ENCODE measurements at regions not wholly inside any gene's neighbourhood (a gene's known extent, or its start where the extent isn't known, plus 50 kb on each side); places are given as distances from the start of the nearest gene placed in this dataset.

DNA sequence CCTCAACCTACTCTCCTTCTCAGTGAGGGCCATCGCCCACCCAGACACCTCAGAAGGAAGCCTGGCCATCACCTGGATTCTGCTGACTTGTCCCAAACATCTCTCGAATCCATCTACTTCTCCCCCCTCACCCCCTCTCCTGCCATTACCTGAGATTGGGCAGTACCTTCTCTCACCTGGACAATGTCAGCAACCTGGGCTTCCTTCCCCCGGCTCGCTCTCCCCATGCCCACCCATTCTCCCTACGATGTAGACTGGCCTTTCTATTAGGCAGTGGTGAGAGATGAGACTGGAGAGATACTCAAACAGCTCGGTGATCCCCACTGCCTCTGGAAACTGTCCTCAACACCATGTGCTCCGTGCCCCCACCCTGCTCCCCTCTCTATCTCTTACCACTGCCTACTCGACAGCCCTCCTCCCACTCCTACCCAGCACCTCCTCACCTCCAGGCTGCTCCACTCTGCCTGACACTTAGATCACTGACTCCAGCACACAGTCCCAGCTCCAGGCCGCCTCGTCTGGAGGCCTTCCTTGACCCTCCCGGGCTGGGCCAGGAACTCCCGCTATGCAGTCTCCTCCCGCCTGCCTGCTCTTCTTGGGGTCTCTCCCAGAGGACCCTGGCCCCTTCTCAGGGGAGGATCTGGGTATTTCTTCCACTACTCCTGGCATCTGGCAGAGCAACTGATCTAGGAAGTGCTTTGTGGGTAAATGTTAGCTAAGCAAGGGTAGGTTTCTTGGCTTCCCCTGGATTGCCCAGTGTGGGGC lies 235.8 kb upstream of the NLRP1 start:
- DNase-seq (ENCODE audit: low spot score) = no peak

DNA sequence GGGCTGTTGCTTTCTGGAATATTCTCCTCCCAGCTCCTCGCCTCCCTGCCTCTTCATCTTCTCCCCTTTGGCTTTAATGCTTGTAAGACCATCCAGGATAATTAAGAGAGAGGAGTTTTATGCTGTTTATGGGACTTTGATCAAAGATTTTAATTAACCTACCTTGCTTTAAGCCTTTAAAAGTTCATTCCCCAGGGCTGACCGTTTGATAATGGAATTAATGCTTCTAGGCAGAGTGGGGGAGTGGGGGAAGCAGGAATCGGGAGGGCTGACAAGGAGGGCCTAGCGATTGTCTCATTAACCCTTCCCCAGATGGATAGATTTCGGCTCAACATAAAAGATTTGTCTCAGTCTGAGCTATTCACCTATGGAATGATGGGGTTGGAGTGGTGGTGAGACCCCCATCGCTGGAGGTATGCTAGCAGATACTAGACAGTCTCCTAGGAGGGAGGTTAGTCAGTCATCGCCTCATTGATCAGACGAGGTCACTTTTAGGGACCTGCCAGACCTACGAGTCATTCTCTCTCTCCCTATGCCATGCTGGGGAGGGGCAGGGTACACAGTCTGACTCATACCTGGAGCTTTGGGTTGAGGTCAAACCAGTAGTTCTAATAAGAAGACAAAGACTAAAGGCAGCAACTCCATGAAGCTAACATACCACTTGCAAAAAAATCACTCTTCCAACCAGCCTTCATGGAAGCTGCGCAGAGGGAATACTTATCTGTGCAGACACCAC lies 236.6 kb upstream of the NLRP1 start:
- DNase-seq (ENCODE audit: low spot score) = no peak

DNA sequence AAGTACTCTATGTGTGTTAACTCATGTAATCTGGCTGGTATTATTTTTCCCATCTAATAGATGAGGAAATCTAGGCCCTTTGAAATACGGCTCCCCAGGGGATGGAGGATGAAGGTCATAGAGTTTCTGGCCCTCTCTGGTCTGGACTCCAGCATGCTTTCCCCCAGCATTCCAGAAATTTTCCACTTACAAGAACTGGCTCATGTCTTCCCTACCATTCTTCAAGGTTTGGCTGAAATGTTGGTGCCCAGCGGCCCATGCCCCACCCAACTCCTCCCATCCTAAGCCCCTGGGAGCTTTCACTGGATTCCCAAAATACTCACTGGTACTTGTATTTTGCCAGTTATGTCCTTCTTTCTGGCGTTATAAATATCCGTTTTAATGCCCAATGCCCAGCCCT lies 237.5 kb upstream of the NLRP1 start:
- DNase-seq (ENCODE audit: low spot score) = no peak

DNA sequence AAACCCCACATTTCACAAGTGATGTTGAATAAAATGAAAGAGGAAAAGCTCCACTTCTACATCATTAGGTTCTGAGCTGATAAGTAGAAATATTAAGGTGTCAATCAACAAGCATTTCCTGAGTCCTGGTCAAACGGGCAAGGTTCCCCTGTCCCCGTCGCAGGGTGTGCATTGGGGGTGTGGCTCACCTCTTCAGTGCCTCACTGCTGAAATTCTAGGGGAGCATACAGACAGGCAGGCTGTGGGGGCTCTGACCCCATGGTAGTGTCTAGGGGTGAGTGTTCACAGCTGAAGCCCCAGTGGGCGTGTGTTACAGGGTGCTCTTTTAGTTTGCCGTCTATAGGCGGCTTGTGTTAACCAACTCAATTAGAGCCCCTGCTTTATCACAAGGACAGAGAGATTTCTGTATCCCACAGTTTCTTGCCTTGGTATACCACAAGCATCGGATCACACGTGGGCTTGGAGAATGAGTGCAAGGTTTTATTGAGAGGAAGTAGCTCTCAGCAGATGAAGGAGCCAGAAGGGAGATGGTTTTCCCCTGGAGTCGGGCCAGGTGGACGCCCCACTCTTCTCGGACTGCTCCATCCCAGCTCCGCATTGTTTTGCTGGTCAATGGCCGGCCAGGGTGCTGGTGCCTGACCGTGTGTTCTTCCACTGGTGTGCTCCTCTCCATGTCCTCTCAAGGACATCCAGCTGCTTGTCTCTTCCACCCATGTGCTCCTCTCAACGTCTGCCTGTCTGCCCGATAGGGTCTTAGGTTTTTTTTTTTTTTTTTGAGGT lies 238.2 kb upstream of the NLRP1 start:
- no peak for DNase-seq (ENCODE audit: low spot score)

DNA sequence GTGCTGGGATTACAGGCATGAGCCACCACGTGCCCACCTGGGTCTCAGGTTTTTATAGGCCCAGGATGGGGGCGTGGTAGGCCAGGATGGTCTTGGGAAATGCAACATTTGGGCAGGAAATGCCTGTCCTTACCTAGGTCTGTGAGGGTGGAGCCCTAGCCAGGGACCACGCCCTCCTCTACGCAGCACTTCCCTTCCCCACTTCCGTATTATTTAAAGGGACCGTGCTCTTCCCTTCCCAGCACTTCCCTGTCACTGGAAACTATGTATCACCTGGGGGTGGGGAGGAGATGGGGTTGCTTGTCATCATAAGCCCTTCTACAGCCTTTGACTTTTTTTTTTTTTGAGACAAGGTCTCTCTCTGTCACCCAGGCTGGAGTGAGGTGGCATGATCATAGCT lies 238.9 kb upstream of the NLRP1 start:
- DNase-seq (ENCODE audit: low spot score) = no peak

DNA sequence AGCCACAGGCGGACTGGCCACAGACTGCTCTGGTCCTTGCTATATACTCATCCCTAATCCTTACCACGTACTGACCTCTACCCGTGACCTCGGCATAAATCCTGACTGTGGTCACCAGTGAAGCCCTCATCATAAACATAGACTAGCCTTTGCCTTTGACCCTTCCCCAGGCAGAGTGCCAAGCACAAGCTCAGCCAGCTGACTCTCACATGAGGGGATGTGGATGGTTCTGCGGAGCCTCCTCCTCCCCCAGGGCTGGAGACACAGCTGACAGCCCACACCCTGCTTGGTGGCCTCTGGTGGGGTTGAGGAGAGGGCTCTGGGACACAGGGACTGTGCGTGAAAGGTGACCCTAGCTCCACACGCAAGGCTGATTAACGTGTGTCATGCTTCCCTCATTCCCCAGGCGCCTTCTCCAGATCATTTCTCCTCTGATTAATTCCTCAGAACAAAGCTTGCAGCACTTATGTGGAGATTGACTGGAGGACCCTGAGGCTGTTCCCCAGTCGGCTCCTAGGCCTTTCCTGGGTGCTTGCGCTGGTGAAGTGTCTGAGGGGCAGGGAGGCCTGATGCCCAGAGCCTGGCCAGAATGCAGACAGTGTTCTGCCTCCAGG lies 241.5 kb upstream of the NLRP1 start:
- DNase-seq (ENCODE audit: low spot score) = no peak

DNA sequence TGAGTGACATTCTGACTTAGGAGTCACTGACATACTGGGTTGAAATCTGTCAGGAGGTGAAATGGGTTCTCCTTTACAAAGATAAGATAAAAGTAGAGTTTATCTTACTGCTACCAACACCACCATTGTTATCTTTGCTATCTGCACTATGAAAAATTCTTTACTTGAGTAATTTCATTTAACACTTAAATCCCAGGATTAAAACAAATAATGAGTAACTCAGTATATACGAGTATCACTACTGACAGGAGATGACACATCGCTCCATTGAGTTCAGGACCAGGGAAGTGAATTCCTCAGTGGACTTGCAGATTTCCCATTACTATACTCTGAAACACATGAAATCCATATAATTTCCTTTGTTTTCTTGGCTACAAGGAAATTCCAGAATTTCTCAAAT lies 242.1 kb upstream of the NLRP1 start:
- DNase-seq (ENCODE audit: low spot score) = no peak

DNA sequence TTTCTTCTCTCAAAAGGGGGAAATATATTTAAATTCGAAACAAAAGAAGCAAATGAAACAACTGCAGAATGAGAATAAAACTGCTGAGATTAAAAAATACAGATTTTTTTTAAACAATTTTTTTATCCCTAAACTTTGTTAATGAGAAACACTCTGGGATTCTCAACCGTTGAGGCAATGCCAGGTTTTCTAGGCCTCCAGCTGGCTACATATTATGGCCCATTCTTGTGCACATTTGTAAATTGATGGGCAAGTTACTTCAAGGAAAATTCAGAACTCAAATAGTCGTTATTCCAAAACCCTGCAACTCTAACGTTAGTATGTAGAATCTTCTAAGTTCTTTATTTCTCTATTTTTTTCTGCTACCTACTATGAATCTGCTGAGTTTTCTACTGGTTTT lies 239.3 kb upstream of the WSCD1 start:
- DNase-seq (ENCODE audit: low spot score) = no peak

DNA sequence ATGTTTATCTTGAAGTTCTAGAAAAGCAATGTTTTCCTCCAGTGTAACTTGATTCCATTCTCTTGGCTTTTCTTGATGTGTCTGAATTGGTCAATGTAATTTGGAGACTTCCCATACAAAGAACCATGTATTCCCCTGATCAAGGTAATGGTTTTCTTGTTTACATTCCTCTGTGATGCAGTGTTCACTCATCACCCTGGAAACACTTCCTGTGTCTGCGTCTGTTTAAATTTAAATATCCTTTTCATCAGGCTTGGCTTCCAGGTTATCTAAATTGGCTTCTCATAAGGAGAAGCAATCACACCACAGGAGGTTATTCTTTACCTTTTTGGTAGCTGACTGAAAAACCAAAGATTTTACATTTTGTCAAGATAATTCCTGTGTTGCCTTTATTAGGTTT lies 237.3 kb upstream of the WSCD1 start:
- no peak for DNase-seq (ENCODE audit: low spot score)

DNA sequence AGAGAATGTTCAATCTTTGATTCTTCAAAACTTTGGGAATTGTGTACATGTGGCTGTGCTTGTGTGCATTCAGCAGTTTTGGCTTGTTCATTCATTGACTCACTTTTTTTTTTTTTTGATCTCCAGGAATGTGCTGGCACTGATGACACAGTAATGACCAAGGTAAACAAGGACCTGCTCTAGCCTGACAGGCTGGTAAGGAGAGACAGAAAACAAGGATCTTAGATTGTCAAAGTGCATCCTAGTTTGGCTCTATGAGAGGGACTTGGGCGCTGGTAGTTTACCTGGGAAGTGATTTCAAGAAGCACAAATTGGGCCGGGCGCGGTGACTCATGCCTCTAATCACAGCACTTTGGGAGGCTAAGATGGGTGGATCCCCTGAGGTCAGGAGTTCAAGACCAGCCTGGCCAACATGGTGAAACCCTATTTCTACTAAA lies 233.1 kb upstream of the WSCD1 start:
- DNase-seq (ENCODE audit: low spot score) = no peak

DNA sequence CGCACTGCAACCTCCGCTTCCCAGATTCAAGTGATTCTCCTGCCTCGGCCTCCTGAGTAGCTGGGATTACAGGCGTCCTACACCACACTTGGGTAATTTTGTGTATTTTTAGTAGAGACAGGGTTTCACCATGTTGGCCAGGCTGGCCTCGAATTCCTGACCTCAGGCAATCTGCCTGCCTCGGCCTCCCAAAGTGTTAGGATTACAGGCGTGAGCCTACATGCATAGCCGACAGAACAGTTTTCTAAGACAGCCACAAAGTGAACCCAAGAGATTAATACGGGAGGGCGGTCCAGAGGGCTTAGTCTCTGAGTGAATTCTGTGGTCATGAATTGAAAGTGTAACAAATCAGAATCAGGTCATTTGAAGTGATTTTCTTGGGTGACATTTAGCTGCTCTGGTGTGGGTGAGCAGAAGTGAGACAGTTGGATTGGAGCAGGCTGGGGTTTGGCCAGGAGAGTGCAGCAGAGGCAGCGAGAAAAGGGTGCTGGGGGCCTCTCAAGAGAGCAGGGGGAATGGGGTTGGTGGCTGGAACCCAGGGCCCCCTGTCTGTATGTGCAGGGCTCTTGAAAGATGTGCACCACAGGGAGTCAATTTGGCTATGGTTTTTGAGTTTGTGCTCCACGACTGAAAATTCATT lies 231.4 kb upstream of the WSCD1 start:
- DNase-seq (ENCODE audit: low spot score) = no peak

DNA sequence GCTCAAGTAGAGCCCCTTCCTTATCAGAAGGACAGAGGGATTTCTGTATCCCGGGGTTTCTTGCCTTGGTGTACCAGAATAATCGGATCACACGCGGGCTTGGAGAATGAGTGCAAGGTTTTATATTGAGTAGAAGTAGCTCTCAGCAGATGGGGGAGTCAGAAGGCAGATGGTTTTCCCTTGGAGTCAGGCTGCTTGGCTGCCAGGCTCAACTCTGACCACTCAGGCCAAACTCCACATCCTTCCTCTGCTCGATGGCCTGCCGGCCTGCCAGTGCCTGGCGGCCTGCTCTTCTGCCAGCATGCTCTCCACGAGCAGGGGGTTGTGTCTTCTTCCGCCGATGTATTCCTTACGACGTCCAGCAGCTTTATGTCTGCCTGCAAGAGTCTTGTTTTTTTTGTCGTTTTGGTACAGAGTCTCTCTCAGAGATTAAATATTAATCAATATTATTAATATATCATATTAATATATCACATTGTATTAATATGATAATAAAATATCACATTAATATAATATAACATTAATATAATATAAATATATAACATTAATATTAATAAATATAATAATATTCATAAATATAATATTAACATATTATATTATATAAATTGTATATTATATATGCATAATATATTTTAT lies 229.2 kb upstream of the WSCD1 start:
- DNase-seq (ENCODE audit: low spot score) = no peak

DNA sequence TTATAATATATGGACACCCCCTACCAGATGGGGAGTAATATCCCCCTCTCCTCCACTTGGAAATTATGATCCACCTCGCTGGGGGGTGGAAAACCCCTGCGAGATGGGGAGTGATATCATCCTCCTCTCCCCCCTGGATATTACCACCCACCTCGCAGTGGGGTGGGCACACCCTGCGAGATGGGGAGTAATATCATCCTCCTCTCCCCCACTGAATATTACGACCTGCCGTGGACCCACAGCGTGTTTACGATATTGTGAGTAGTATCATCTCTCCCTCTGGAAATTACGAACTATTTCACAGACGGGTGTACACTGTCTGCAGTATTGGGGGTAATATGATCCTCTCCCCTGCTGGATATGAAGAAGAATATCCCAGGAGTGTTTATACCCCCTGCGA lies 228.3 kb upstream of the WSCD1 start:
- no peak for DNase-seq (ENCODE audit: low spot score)

DNA sequence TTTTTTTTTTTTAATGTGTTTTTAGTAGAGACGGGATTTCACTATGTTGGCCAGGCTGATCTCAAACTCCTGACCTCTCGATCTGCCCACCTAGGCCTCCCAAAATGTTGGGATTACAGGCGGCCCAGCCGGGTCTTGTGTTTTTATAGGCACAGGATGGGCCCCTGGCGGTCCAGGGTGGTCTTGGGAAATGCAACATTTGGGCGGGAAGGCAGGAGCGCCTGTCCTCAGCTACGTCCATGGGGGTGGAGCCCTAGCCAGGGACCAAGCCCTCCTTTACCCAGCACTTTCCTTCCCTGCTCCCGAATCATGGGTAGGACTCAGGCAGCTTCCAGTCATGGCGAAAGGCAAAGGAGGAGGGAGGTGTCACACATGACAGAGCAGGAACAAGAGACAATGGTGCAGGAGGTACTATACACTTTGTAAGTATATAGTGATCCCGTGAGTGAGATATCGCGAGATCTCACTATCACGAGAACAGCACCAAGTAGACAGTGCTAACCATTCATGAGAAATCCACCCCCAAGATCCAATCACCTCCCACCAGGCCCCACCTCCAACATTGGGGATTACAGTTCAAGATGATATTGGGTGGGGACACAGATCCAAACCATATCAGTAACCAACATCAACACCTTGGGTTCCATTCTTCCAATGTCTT lies 226.7 kb upstream of the WSCD1 start:
- DNase-seq (ENCODE audit: low spot score) = no peak

DNA sequence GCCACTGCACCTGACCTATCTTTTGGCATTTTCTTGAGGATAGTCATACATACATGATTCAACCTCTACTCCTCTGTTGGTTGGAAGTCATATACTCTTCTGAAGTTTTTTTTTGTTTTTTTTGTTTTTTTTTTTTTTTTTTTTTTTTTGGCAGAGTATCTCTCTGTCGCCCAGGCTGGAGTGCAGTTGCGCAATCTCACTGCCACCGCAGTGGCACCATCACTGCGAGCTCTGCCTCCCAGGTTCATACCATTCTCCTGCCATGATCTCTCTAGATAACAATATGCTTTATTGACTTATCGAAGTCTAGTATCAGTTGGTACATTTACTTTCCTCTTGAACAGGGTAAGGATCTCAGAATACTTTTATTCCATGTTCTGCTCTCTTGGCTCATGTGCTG lies 224.2 kb upstream of the WSCD1 start:
- no peak for DNase-seq (ENCODE audit: low spot score)

DNA sequence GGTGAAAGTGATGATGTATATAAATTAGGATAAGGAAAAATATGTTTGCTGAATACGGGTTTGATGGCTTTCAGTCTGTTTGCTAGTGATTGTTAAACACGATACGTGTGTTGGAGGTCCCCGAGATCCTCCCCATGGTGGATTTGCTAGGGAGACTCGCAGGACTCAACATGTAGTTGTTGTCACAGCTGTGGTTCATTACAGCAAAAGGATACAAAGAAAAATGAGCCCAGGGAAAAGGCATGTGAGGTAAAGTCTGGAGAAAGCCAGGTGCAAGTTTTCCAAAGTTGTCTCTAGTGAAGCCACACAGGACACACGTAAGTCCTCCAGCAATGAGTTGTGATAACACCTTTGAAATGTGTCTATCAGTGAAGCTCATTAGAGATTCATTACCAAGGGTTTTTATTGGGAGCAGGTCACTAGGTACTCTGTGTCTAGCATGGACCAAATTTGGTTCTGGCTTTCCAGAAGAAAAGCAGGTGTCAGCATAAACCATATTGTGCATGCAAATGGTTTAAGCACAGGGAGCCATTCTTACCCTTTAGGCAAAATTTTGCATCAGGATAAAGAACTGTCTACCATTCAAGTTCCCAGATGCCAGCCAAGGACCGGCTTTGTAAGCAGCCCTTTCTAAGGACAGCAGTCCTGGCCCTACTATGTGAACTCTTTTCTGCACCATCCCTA lies 215.2 kb upstream of the WSCD1 start:
- DNase-seq (ENCODE audit: low spot score) = no peak

DNA sequence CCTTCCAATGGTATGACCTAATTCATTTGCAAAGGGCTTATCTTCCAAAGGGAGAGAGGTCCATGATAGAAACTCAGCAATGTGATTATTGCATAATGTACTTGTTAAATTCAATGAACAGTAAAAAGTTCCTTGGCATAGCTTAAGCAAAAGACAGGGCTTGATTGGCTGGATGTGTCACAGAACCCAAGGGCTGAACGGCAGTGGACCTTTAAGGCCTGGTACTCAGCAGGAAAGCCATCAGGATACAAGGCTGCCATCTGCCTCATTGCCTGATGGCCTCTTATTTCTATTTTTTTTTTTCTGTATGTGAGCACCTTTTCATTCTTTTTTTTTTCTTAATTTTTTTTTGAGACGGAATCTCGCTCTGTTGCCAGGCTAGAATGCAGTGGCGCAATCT lies 208.9 kb upstream of the WSCD1 start:
- DNase-seq (ENCODE audit: low spot score) = no peak

DNA sequence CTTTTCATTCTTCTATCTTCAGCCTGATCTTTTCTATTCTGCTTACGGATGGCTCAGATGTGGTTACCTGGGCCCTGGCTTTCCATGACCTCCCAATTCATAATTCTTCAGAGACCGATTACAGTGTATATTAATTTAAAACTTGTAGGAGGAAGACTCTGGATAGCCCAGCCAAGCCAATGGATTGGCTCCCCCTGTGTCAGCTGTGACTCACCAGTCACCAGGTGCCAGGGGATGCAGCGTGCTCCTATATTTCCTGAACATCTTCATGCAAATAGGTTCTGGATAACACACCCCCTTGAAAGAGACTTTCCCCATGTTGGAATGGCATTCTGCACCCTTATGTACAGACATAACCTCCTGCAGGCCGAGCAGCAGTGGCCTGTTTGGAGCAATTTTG lies 208.3 kb upstream of the WSCD1 start:
- no peak for DNase-seq (ENCODE audit: low spot score)

DNA sequence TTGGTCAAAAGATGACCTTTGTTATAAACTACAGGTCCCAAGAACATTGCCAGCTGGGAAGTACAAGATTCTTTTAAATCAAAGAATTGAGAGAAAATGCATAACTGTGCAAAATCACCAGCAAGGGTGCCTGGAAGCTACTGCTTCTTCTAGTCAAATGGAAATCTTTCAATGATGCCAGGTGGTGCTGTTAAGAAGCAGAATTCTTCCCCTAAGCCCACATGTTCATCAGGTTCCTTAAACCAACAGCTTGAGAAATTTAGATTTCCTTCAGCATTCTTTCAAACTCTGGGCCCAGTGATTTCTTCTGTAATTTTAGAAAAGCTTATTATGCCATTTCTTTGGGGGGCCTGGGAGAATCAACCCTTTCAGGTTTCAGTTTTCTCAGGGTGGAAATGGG lies 207.8 kb upstream of the WSCD1 start:
- DNase-seq (ENCODE audit: low spot score) = no peak

Measured in CD4-positive, alpha-beta T cell treated with Interleukin-6 at 100 ng/mL for 8 hours (primary cell).